HG03565 (cell line): ENCODE measurements at regions not wholly inside any gene's neighbourhood (a gene's known extent, or its start where the extent isn't known, plus 50 kb on each side); places are given as distances from the start of the nearest gene placed in this dataset.
"Not testable (repeated sequence)": the region's sequence is repeated elsewhere in the genome, so short reads cannot be mapped to it uniquely, and the experiment has no call there.

Source experiments
- ATAC-seq: cut with Tn5 transposase; IDR thresholded peaks from one replicate; pipeline ENCODE4 v1.9.1; 2021; ENCODE audit warnings: mild to moderate bottlenecking, moderate library complexity; ENCODE audit not compliant: unreplicated experiment

- ATAC-seq: no peak
These were observed 245.8 kb downstream of the FRK start for GRCh38 chr6:115814907-115815306.

- ATAC-seq: no peak
These were observed 249.2 kb downstream of the FRK start for GRCh38 chr6:115811541-115811940.

- ATAC-seq: no peak
These were observed 262.5 kb downstream of the FRK start for GRCh38 chr6:115798229-115798628.

GRCh38 chr6:115796829-115797228 is 263.9 kb downstream of the FRK start:
- ATAC-seq: no peak

- ATAC-seq: no peak
These were observed 264.6 kb downstream of the FRK start for GRCh38 chr6:115796061-115796460.

GRCh38 chr6:115783402-115784061 is 277.2 kb downstream of the FRK start:
- ATAC-seq: no peak

GRCh38 chr6:115782612-115783011 is 278.1 kb downstream of the FRK start:
- ATAC-seq: no peak

GRCh38 chr6:115773741-115774140 is 286.9 kb downstream of the FRK start:
- ATAC-seq: no peak

GRCh38 chr6:115770851-115771250 is 289.8 kb downstream of the FRK start:
- no peak for ATAC-seq

- no peak for ATAC-seq
These were observed 292.2 kb downstream of the FRK start for GRCh38 chr6:115768500-115768899.

- no peak for ATAC-seq
These were observed 292.8 kb downstream of the FRK start for GRCh38 chr6:115767931-115768330.

- ATAC-seq: no peak
These were observed 293.8 kb downstream of the FRK start for GRCh38 chr6:115766745-115767462.

- ATAC-seq: no peak
These were observed 294.7 kb downstream of the FRK start for GRCh38 chr6:115765966-115766365.

- ATAC-seq: no peak
These were observed 301.6 kb downstream of the FRK start for GRCh38 chr6:115759051-115759450.

GRCh38 chr6:115753446-115753845 is 307.2 kb downstream of the FRK start:
- ATAC-seq: no peak

GRCh38 chr6:115750946-115751345 is 309.7 kb downstream of the FRK start:
- no peak for ATAC-seq

- no peak for ATAC-seq
These were observed 310.4 kb downstream of the FRK start for GRCh38 chr6:115750292-115750691.

GRCh38 chr6:115747719-115748118 is 313.0 kb downstream of the FRK start:
- no peak for ATAC-seq

GRCh38 chr6:115746583-115746982 is 314.1 kb downstream of the FRK start:
- ATAC-seq: not testable (repeated sequence)

GRCh38 chr6:115740907-115741306 is 319.8 kb downstream of the FRK start:
- ATAC-seq: no peak

GRCh38 chr6:115735610-115736009 is 325.1 kb downstream of the FRK start:
- no peak for ATAC-seq

GRCh38 chr6:115733426-115733825 is 327.3 kb downstream of the FRK start:
- ATAC-seq: no peak

GRCh38 chr6:115729036-115729435 is 331.7 kb downstream of the FRK start:
- ATAC-seq: no peak
